ENCODE measurements at regions not wholly inside any gene's neighbourhood (a gene's known extent, or its start where the extent isn't known, plus 50 kb on each side); places are given as distances from the start of the nearest gene placed in this dataset.

GRCh38 chr1:232259333-232259732 lies 370.6 kb downstream of the SIPA1L2 start:
- no peak for TF ChIP-seq POLR2AphosphoS5 (IDR thresholded peaks at IDR 0.05; ENCODE audit: insufficient read depth in 1 of 2, low read depth in 1 of 2)
- no peak for TF ChIP-seq POLR2A (IDR thresholded peaks at IDR 0.05)
- no peak for TF ChIP-seq CTCF (IDR thresholded peaks at IDR 0.05)
- DNase-seq (ENCODE audit: extremely low spot score in 2 of 2): peak in 1 of 2 donors; percentile 64
- Histone ChIP-seq H3K9me3 (no peaks in the 10 kb centered on the region), H3K27me3 (no peaks in the 10 kb centered on the region), H3K4me1 (no peaks in the 10 kb centered on the region), H3K4me3 (no peak overlapping the region), H3K27ac (no peak overlapping the region), H3K36me3 (no peaks in the 10 kb centered on the region)
- intact Hi-C loops (cut with DNase I): no loop called here

GRCh38 chr1:232252546-232253118 lies 377.3 kb downstream of the SIPA1L2 start:
- Histone ChIP-seq H3K27me3 (no peaks in the 10 kb centered on the region), H3K4me3 (no peak overlapping the region), H3K27ac (no peak overlapping the region), H3K9me3 (no peaks in the 10 kb centered on the region), H3K4me1 (no peaks in the 10 kb centered on the region), H3K36me3 (no peaks in the 10 kb centered on the region)
- intact Hi-C loops (cut with DNase I): no loop called here
- TF ChIP-seq CTCF (IDR thresholded peaks at IDR 0.05): no peak
- TF ChIP-seq POLR2AphosphoS5 (IDR thresholded peaks at IDR 0.05; ENCODE audit: insufficient read depth in 1 of 2, low read depth in 1 of 2): no peak
- TF ChIP-seq POLR2A (IDR thresholded peaks at IDR 0.05): no peak
- no peak for DNase-seq (ENCODE audit: extremely low spot score in 2 of 2)

- Histone ChIP-seq H3K36me3 (no peaks in the 10 kb centered on the region), H3K9me3 (no peaks in the 10 kb centered on the region), H3K4me1 (no peaks in the 10 kb centered on the region), H3K27ac (no peak overlapping the region), H3K4me3 (no peak overlapping the region), H3K27me3 (no peaks in the 10 kb centered on the region)
- TF ChIP-seq POLR2A (IDR thresholded peaks at IDR 0.05): no peak
- TF ChIP-seq CTCF (IDR thresholded peaks at IDR 0.05): no peak
- no peak for TF ChIP-seq POLR2AphosphoS5 (IDR thresholded peaks at IDR 0.05; ENCODE audit: insufficient read depth in 1 of 2, low read depth in 1 of 2)
- DNase-seq (ENCODE audit: extremely low spot score in 2 of 2): no peak
- intact Hi-C loops (cut with DNase I): no loop called here
Observed at GRCh38 chr1:232250838-232251237, 379.1 kb downstream of the SIPA1L2 start.

- Histone ChIP-seq H3K4me1 (no peaks in the 10 kb centered on the region), H3K4me3 (no peak overlapping the region), H3K36me3 (no peaks in the 10 kb centered on the region), H3K9me3 (no peaks in the 10 kb centered on the region), H3K27me3 (no peaks in the 10 kb centered on the region), H3K27ac (no peak overlapping the region)
- intact Hi-C loops (cut with DNase I): no loop called here
- no peak for DNase-seq (ENCODE audit: extremely low spot score in 2 of 2)
- TF ChIP-seq POLR2AphosphoS5 (IDR thresholded peaks at IDR 0.05; ENCODE audit: insufficient read depth in 1 of 2, low read depth in 1 of 2) (no peak), POLR2A (IDR thresholded peaks at IDR 0.05) (no peak), CTCF (IDR thresholded peaks at IDR 0.05) (no peak)
Observed at GRCh38 chr1:232249861-232250777, 379.8 kb downstream of the SIPA1L2 start.

- no peak overlapping the region for H3K27ac ChIP-seq
- H3K4me3 ChIP-seq: no peak overlapping the region
- DNase-seq (ENCODE audit: extremely low spot score in 2 of 2): no peak
- TF ChIP-seq POLR2AphosphoS5 (IDR thresholded peaks at IDR 0.05; ENCODE audit: insufficient read depth in 1 of 2, low read depth in 1 of 2): no peak
- no peak for TF ChIP-seq POLR2A (IDR thresholded peaks at IDR 0.05)
- no peak for TF ChIP-seq CTCF (IDR thresholded peaks at IDR 0.05)
- intact Hi-C loops (cut with DNase I): no loop called here
- no peaks in the 10 kb centered on the region for H3K36me3 ChIP-seq
- H3K27me3 ChIP-seq: no peaks in the 10 kb centered on the region
- no peaks in the 10 kb centered on the region for H3K9me3 ChIP-seq
- H3K4me1 ChIP-seq: no peaks in the 10 kb centered on the region
Observed at GRCh38 chr1:232249339-232249738, 380.6 kb downstream of the SIPA1L2 start.

All from vagina (tissue), 2 donors.